ENCODE measurements at regions not wholly inside any gene's neighbourhood (a gene's known extent, or its start where the extent isn't known, plus 50 kb on each side); places are given as distances from the start of the nearest gene placed in this dataset.

DNA sequence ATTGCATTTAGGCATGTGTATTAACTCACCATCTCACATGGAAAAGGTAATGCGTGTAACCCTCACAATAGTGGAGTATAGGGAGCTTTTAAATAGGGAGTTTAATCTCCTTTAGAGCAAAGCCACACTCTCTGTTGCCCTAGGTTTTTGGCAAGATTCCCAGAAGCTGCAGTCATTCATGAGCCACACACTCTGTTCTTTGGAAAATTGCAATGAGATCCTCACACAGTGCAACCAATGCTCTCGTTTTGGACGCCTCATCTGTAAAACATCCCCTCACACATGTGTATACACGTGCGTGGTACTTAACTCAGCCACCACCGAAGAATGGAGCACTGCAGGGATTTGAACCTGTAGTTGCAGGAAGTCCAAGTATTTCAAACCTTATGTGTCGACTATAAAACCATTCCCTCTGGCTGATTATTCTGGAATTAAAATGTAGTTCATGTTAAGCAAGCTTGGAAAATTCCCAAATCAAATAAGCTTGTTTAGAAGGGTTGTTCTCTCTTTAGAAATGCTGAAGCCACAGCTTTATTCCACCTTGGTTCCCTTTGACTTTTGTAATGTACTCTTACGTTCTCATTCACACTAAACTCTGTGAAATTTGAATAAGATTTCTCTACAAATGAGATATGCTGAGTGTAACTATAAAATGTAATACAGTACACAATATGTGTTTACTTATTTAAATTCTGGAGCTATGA, 489.8 kb upstream of the MANEA start:
- Histone ChIP-seq H3K27me3 (ENCODE audit: control insufficient read depth in 2 of 2, insufficient read depth in 2 of 2, low read length in 2 of 2) (no peaks in the 10 kb centered on the region), H3K9ac (ENCODE audit: insufficient read depth, low read length, poor library complexity, severe bottlenecking) (no peak overlapping the region), H4K20me1 (ENCODE audit: insufficient read depth, low read length) (no peaks in the 10 kb centered on the region), H3K4me3 (replicated peaks in 1 of 3; ENCODE audit: low read depth in 2 of 3, low read length in 3 of 3) (no peak overlapping the region), H3K79me2 (ENCODE audit: insufficient read depth, low read length) (no peaks in the 10 kb centered on the region), H3K27ac (ENCODE audit: low read depth in 1 of 2, low read length in 2 of 2) (no peak overlapping the region), H3K4me2 (replicated peaks; ENCODE audit: extremely low read depth, low read length, poor library complexity, severe bottlenecking) (no peak overlapping the region), H3K4me1 (ENCODE audit: control insufficient read depth in 1 of 2, insufficient read depth in 2 of 2, low read length in 2 of 2) (no peaks in the 10 kb centered on the region), H3K36me3 (replicated peaks in 1 of 2; ENCODE audit: control insufficient read depth in 1 of 2, insufficient read depth in 2 of 2, low read length in 2 of 2) (no peaks in the 10 kb centered on the region), H3K9me3 (replicated peaks in 1 of 2; ENCODE audit: control insufficient read depth in 1 of 2, insufficient read depth in 1 of 2, low read length in 2 of 2) (no peaks in the 10 kb centered on the region), H2AFZ (ENCODE audit: insufficient read depth, low read depth, low read length, poor library complexity, severe bottlenecking) (no peak overlapping the region)
- H3K27me3 Mint-ChIP-seq (ENCODE audit: low read depth in 3 of 3): peaks cover 0 to 3% (median 0%) of the 10 kb centered on the region in 3 donors
- 81% methylated on average over 2 of the region's 8 CpGs for WGBS (ENCODE audit: insufficient coverage)
- peaks cover 0 to 3% (median 0%) of the 10 kb centered on the region in 7 donors for H3K9me3 Mint-ChIP-seq
- no peak for DNase-seq
- TF ChIP-seq, protein P1, sequence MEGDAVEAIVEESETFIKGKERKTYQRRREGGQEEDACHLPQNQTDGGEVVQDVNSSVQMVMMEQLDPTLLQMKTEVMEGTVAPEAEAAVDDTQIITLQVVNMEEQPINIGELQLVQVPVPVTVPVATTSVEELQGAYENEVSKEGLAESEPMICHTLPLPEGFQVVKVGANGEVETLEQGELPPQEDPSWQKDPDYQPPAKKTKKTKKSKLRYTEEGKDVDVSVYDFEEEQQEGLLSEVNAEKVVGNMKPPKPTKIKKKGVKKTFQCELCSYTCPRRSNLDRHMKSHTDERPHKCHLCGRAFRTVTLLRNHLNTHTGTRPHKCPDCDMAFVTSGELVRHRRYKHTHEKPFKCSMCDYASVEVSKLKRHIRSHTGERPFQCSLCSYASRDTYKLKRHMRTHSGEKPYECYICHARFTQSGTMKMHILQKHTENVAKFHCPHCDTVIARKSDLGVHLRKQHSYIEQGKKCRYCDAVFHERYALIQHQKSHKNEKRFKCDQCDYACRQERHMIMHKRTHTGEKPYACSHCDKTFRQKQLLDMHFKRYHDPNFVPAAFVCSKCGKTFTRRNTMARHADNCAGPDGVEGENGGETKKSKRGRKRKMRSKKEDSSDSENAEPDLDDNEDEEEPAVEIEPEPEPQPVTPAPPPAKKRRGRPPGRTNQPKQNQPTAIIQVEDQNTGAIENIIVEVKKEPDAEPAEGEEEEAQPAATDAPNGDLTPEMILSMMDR (IDR thresholded peaks at IDR 0.05): no peak
- intact Hi-C loops (cut with micrococcal nuclease): no loop called here
- H3K4me3 Mint-ChIP-seq: no peak overlapping the region
- no peaks in the 10 kb centered on the region for H3K4me1 Mint-ChIP-seq
- H3K36me3 Mint-ChIP-seq: no peaks in the 10 kb centered on the region
- no peak overlapping the region for H3K27ac Mint-ChIP-seq

DNA sequence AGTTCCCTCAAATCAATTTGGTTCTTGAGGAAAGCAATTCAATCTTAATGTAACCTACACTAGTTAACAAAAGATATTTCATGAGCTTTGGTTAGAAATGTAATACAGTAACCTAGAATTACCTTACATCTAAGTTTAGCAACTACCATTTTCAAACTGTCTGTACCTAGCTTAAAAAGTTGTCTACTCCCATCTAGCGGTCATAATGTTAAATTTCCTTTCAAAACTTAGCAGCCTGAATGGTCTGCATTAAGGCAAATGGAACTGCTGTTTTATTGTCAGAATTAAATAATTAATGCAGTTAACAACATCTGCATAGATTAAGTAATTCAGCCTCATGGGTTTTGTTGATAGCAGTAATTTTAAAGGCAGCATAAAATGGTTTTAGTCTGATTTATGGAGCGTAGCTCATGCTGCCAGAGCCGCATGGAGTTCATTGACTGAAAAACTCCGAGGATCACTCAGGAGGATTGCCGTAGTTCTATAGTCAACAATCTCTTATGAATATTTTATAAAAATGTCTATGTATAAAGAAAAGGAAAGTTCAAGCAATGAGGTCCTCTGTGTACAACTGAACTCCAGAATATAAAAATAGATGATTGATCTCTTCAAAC, 485.4 kb upstream of the MANEA start:
- no CpG with 5 or more reads among the region's 5 CpGs for WGBS (ENCODE audit: insufficient coverage)
- no peak overlapping the region for H3K4me3 Mint-ChIP-seq
- no peaks in the 10 kb centered on the region for H3K4me1 Mint-ChIP-seq
- intact Hi-C loops (cut with micrococcal nuclease): no loop called here
- no peaks in the 10 kb centered on the region for H3K36me3 Mint-ChIP-seq
- no peaks in the 10 kb centered on the region for H3K9me3 Mint-ChIP-seq
- Histone ChIP-seq H3K9me3 (replicated peaks in 1 of 2; ENCODE audit: control insufficient read depth in 1 of 2, insufficient read depth in 1 of 2, low read length in 2 of 2) (no peaks in the 10 kb centered on the region), H3K27me3 (ENCODE audit: control insufficient read depth in 2 of 2, insufficient read depth in 2 of 2, low read length in 2 of 2) (no peaks in the 10 kb centered on the region), H3K27ac (ENCODE audit: low read depth in 1 of 2, low read length in 2 of 2) (no peak overlapping the region), H3K36me3 (replicated peaks in 1 of 2; ENCODE audit: control insufficient read depth in 1 of 2, insufficient read depth in 2 of 2, low read length in 2 of 2) (no peaks in the 10 kb centered on the region), H2AFZ (ENCODE audit: insufficient read depth, low read depth, low read length, poor library complexity, severe bottlenecking) (no peak overlapping the region), H3K4me3 (replicated peaks in 1 of 3; ENCODE audit: low read depth in 2 of 3, low read length in 3 of 3) (no peak overlapping the region), H3K9ac (ENCODE audit: insufficient read depth, low read length, poor library complexity, severe bottlenecking) (no peak overlapping the region), H3K4me1 (ENCODE audit: control insufficient read depth in 1 of 2, insufficient read depth in 2 of 2, low read length in 2 of 2) (no peaks in the 10 kb centered on the region), H3K4me2 (replicated peaks; ENCODE audit: extremely low read depth, low read length, poor library complexity, severe bottlenecking) (no peak overlapping the region), H4K20me1 (ENCODE audit: insufficient read depth, low read length) (no peaks in the 10 kb centered on the region), H3K79me2 (ENCODE audit: insufficient read depth, low read length) (no peaks in the 10 kb centered on the region)
- TF ChIP-seq, protein P1 (IDR thresholded peaks at IDR 0.05): peak; percentile 18
- DNase-seq: no peak
- H3K27me3 Mint-ChIP-seq (ENCODE audit: low read depth in 3 of 3): peaks cover 0 to 4% (median 2%) of the 10 kb centered on the region in 3 donors
- no peak overlapping the region for H3K27ac Mint-ChIP-seq

All from CD14-positive monocyte (primary cell).